ENCODE measurements at regions not wholly inside any gene's neighbourhood (a gene's known extent, or its start where the extent isn't known, plus 50 kb on each side); places are given as distances from the start of the nearest gene placed in this dataset.

- Mint-ChIP-seq H3K27ac (no peak overlapping the region), H3K9me3 (no peaks in the 10 kb centered on the region), H3K36me3 (no peaks in the 10 kb centered on the region), H3K4me1 (peaks cover 5 to 9% (median 7%) of the 10 kb centered on the region in 3 donors), H3K4me3 (no peak overlapping the region), H3K27me3 (no peaks in the 10 kb centered on the region)
- ATAC-seq (replicated peaks in 1 of 4), result no peak
- no CpG with 5 or more reads among the region's 1 CpG for WGBS (ENCODE audit: insufficient coverage)
- Histone ChIP-seq H3K4me1 (ENCODE audit: control insufficient read depth in 1 of 2, extremely low read depth in 1 of 2, insufficient read depth in 2 of 2, low read length in 2 of 2) (no peaks in the 10 kb centered on the region), H3K36me3 (ENCODE audit: control insufficient read depth in 2 of 2, extremely low read depth in 1 of 2, insufficient read depth in 1 of 2, low read length in 1 of 2) (no peaks in the 10 kb centered on the region), H3K27ac (ENCODE audit: low read length) (no peak overlapping the region), H3K9me3 (no peaks in the 10 kb centered on the region), H3K27me3 (replicated peaks in 1 of 2; ENCODE audit: control insufficient read depth in 2 of 2, extremely low read depth in 1 of 2, insufficient read depth in 2 of 2, low read length in 1 of 2) (no peaks in the 10 kb centered on the region), H3K4me3 (ENCODE audit: control insufficient read depth in 1 of 2, extremely low read depth in 1 of 2, low read length in 1 of 2) (no peak overlapping the region)
- CTCF ChIA-PET, result no interaction called here
- POLR2A ChIA-PET, result interaction anchor here in 1 of 2 donors (0.6 kb wide), 1 partner anchor 179 kb away, joined by 3 read pairs; no protein-coding TSS in a partner anchor
- DNase-seq, result no peak
Measured at GRCh38 chr12:91677556-91677955, 468.1 kb downstream of the BTG1 start.

- H3K27ac ChIP-seq (ENCODE audit: low read length), result no peak overlapping the region
- no peak overlapping the region for H3K27ac Mint-ChIP-seq
- CTCF ChIA-PET, result interaction anchor here in 1 of 2 donors (0.6 kb wide), 1 partner anchor 809 kb away, joined by 3 read pairs; no protein-coding TSS in a partner anchor
Measured at GRCh38 chr12:91675401-91675800, 470.2 kb downstream of the BTG1 start.

GRCh38 chr12:91672130-91672529 lies 473.5 kb downstream of the BTG1 start:
- DNase-seq (no peak), ATAC-seq (replicated peaks in 1 of 4) (no peak)
- H3K9me3 ChIP-seq, result no peaks in the 10 kb centered on the region
- H3K36me3 ChIP-seq (ENCODE audit: control insufficient read depth in 2 of 2, extremely low read depth in 1 of 2, insufficient read depth in 1 of 2, low read length in 1 of 2), result no peaks in the 10 kb centered on the region
- H3K4me3 Mint-ChIP-seq, result no peak overlapping the region
- no peaks in the 10 kb centered on the region for H3K4me1 ChIP-seq (ENCODE audit: control insufficient read depth in 1 of 2, extremely low read depth in 1 of 2, insufficient read depth in 2 of 2, low read length in 2 of 2)
- no peak overlapping the region for H3K27ac Mint-ChIP-seq
- no peaks in the 10 kb centered on the region for H3K27me3 Mint-ChIP-seq
- no peaks in the 10 kb centered on the region for H3K36me3 Mint-ChIP-seq
- no peaks in the 10 kb centered on the region for H3K27me3 ChIP-seq (replicated peaks in 1 of 2; ENCODE audit: control insufficient read depth in 2 of 2, extremely low read depth in 1 of 2, insufficient read depth in 2 of 2, low read length in 1 of 2)
- H3K4me1 Mint-ChIP-seq, result peaks cover 10 to 24% (median 15%) of the 10 kb centered on the region in 3 donors
- H3K4me3 ChIP-seq (ENCODE audit: control insufficient read depth in 1 of 2, extremely low read depth in 1 of 2, low read length in 1 of 2), result no peak overlapping the region
- ChIA-PET CTCF (no interaction called here), POLR2A (interaction anchor here in 1 of 2 donors (0.6 kb wide), 1 partner anchor 285 kb away, joined by 3 read pairs; no protein-coding TSS in a partner anchor)
- H3K9me3 Mint-ChIP-seq, result peaks cover 3 to 6% (median 4%) of the 10 kb centered on the region in 3 donors
- 20% methylated on average over 1 of the region's 1 CpG for WGBS (ENCODE audit: insufficient coverage)
- no peak overlapping the region for H3K27ac ChIP-seq (ENCODE audit: low read length)

More at GRCh38 chr12:91675401-91675800, 470.2 kb downstream of the BTG1 start:
- POLR2A ChIA-PET, result no interaction called here
- no peak for DNase-seq
- no CpG with 5 or more reads among the region's 2 CpGs for WGBS (ENCODE audit: insufficient coverage)
- ATAC-seq (replicated peaks in 1 of 4), result no peak
- Histone ChIP-seq H3K27me3 (replicated peaks in 1 of 2; ENCODE audit: control insufficient read depth in 2 of 2, extremely low read depth in 1 of 2, insufficient read depth in 2 of 2, low read length in 1 of 2) (no peaks in the 10 kb centered on the region), H3K4me3 (ENCODE audit: control insufficient read depth in 1 of 2, extremely low read depth in 1 of 2, low read length in 1 of 2) (no peak overlapping the region), H3K36me3 (ENCODE audit: control insufficient read depth in 2 of 2, extremely low read depth in 1 of 2, insufficient read depth in 1 of 2, low read length in 1 of 2) (no peaks in the 10 kb centered on the region), H3K4me1 (ENCODE audit: control insufficient read depth in 1 of 2, extremely low read depth in 1 of 2, insufficient read depth in 2 of 2, low read length in 2 of 2) (no peaks in the 10 kb centered on the region), H3K9me3 (no peaks in the 10 kb centered on the region)
- Mint-ChIP-seq H3K36me3 (no peaks in the 10 kb centered on the region), H3K4me3 (no peak overlapping the region), H3K27me3 (no peaks in the 10 kb centered on the region), H3K9me3 (no peaks in the 10 kb centered on the region), H3K4me1 (peaks cover 5 to 9% (median 8%) of the 10 kb centered on the region in 3 donors)

GRCh38 chr12:91667694-91668093 lies 478.0 kb downstream of the BTG1 start:
- no peak for DNase-seq
- Histone ChIP-seq H3K4me1 (ENCODE audit: control insufficient read depth in 1 of 2, extremely low read depth in 1 of 2, insufficient read depth in 2 of 2, low read length in 2 of 2) (no peaks in the 10 kb centered on the region), H3K36me3 (ENCODE audit: control insufficient read depth in 2 of 2, extremely low read depth in 1 of 2, insufficient read depth in 1 of 2, low read length in 1 of 2) (no peaks in the 10 kb centered on the region), H3K27me3 (replicated peaks in 1 of 2; ENCODE audit: control insufficient read depth in 2 of 2, extremely low read depth in 1 of 2, insufficient read depth in 2 of 2, low read length in 1 of 2) (no peaks in the 10 kb centered on the region), H3K4me3 (ENCODE audit: control insufficient read depth in 1 of 2, extremely low read depth in 1 of 2, low read length in 1 of 2) (no peak overlapping the region), H3K27ac (ENCODE audit: low read length) (no peak overlapping the region), H3K9me3 (no peaks in the 10 kb centered on the region)
- ChIA-PET POLR2A (interaction anchor here in 1 of 2 donors (1.0 kb wide), 1 partner anchor 105 kb away, joined by 3 read pairs; no protein-coding TSS in a partner anchor), CTCF (no interaction called here)
- Mint-ChIP-seq H3K9me3 (peaks cover 3 to 6% (median 4%) of the 10 kb centered on the region in 3 donors), H3K36me3 (no peaks in the 10 kb centered on the region), H3K4me3 (no peak overlapping the region), H3K27me3 (no peaks in the 10 kb centered on the region), H3K27ac (peak overlapping the region; percentile 5 to 83), H3K4me1 (peaks cover 8 to 21% (median 19%) of the 10 kb centered on the region in 3 donors)
- ATAC-seq (replicated peaks in 1 of 4), result no peak
- WGBS (ENCODE audit: insufficient coverage), result 81% methylated on average over 2 of the region's 2 CpGs

- WGBS (ENCODE audit: insufficient coverage), result no CpG with 5 or more reads among the region's 4 CpGs
- CTCF ChIA-PET, result no interaction called here
- no peaks in the 10 kb centered on the region for H3K27me3 Mint-ChIP-seq
Measured at GRCh38 chr12:91663744-91664143, 481.1 kb upstream of the DCN start.

GRCh38 chr12:91663310-91663709 lies 480.7 kb upstream of the DCN start:
- ChIA-PET POLR2A (no interaction called here), CTCF (interaction anchor here in 1 of 2 donors (0.6 kb wide), 1 partner anchor 100 kb away, joined by 3 read pairs; no protein-coding TSS in a partner anchor)
- no peaks in the 10 kb centered on the region for H3K27me3 Mint-ChIP-seq
- H3K27ac Mint-ChIP-seq, result no peak overlapping the region
- Histone ChIP-seq H3K36me3 (ENCODE audit: control insufficient read depth in 2 of 2, extremely low read depth in 1 of 2, insufficient read depth in 1 of 2, low read length in 1 of 2) (no peaks in the 10 kb centered on the region), H3K27me3 (replicated peaks in 1 of 2; ENCODE audit: control insufficient read depth in 2 of 2, extremely low read depth in 1 of 2, insufficient read depth in 2 of 2, low read length in 1 of 2) (no peaks in the 10 kb centered on the region), H3K4me1 (ENCODE audit: control insufficient read depth in 1 of 2, extremely low read depth in 1 of 2, insufficient read depth in 2 of 2, low read length in 2 of 2) (no peaks in the 10 kb centered on the region), H3K9me3 (no peaks in the 10 kb centered on the region), H3K27ac (ENCODE audit: low read length) (no peak overlapping the region), H3K4me3 (ENCODE audit: control insufficient read depth in 1 of 2, extremely low read depth in 1 of 2, low read length in 1 of 2) (no peak overlapping the region)
- peaks cover 9 to 22% (median 20%) of the 10 kb centered on the region in 3 donors for H3K4me1 Mint-ChIP-seq
- H3K9me3 Mint-ChIP-seq, result peaks cover 0 to 6% (median 0%) of the 10 kb centered on the region in 3 donors
- H3K36me3 Mint-ChIP-seq, result no peaks in the 10 kb centered on the region
- WGBS (ENCODE audit: insufficient coverage), result 79% methylated on average over 2 of the region's 4 CpGs
- DNase-seq, result no peak
- ATAC-seq (replicated peaks in 1 of 4), result no peak
- H3K4me3 Mint-ChIP-seq, result no peak overlapping the region

More at GRCh38 chr12:91663744-91664143, 481.1 kb upstream of the DCN start:
- Histone ChIP-seq H3K36me3 (ENCODE audit: control insufficient read depth in 2 of 2, extremely low read depth in 1 of 2, insufficient read depth in 1 of 2, low read length in 1 of 2) (no peaks in the 10 kb centered on the region), H3K4me1 (ENCODE audit: control insufficient read depth in 1 of 2, extremely low read depth in 1 of 2, insufficient read depth in 2 of 2, low read length in 2 of 2) (no peaks in the 10 kb centered on the region), H3K4me3 (ENCODE audit: control insufficient read depth in 1 of 2, extremely low read depth in 1 of 2, low read length in 1 of 2) (no peak overlapping the region), H3K9me3 (no peaks in the 10 kb centered on the region), H3K27ac (ENCODE audit: low read length) (no peak overlapping the region), H3K27me3 (replicated peaks in 1 of 2; ENCODE audit: control insufficient read depth in 2 of 2, extremely low read depth in 1 of 2, insufficient read depth in 2 of 2, low read length in 1 of 2) (no peaks in the 10 kb centered on the region)
- Mint-ChIP-seq H3K9me3 (peaks cover 0 to 7% (median under 1%) of the 10 kb centered on the region in 3 donors), H3K27ac (no peak overlapping the region), H3K36me3 (no peaks in the 10 kb centered on the region), H3K4me3 (no peak overlapping the region), H3K4me1 (peaks cover 9 to 19% (median 18%) of the 10 kb centered on the region in 3 donors)
- ATAC-seq (replicated peaks in 1 of 4) (no peak), DNase-seq (no peak)
- POLR2A ChIA-PET, result interaction anchor here in 1 of 2 donors (0.6 kb wide), 1 partner anchor 243 kb away, joined by 4 read pairs; no protein-coding TSS in a partner anchor

Data from T-cell (primary cell).